ENCODE measurements at regions not wholly inside any gene's neighbourhood (a gene's known extent, or its start where the extent isn't known, plus 50 kb on each side); places are given as distances from the start of the nearest gene placed in this dataset.

DNA sequence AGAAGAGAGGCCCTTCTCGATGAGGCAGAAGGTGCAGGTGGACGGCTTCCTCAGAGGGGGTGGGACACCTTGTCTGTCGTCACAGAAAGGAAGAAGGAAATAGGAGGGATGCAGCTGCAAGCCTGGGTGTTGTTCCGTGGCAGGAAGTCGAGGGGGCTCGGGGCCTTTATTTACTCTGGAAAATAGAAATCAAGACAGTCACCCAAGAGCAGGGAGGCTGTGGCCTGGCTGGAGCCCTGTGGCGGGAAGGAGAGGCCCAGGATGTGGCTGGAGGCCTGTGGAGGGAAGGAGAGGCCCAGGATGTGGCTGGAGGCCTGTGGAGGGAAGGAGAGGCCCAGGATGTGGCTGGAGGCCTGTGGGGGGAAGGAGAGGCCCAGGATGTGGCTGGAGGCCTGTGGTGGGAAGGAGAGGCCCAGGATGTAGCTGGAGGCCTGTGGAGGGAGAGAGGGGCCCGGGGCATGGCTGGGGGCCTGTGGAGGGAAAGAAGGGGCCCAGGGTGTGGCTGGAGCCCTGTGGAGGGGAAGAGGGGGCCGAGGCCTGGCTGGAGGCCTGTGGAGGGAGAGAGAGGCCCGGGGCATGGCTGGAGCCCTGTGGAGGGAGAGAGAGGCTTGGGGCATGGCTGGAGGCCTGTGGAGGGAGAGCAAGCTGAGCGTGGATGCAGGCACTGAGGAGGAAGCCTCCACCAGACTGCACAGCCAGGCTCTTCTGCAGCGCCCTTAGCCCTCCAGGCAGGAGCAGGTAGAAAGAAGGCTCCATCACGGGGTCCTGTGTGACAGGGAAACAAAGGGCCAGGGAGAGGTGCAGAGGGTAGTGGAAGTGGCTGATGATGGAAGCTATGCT lies 97.3 kb upstream of the SFMBT2 start:
- no peak overlapping the region for H3K4me3 ChIP-seq (ENCODE audit: low read depth, low read length)
- TF ChIP-seq CTCF (IDR thresholded peaks at IDR 0.05; ENCODE audit: low read depth, low read length, missing control alignments) = no peak

DNA sequence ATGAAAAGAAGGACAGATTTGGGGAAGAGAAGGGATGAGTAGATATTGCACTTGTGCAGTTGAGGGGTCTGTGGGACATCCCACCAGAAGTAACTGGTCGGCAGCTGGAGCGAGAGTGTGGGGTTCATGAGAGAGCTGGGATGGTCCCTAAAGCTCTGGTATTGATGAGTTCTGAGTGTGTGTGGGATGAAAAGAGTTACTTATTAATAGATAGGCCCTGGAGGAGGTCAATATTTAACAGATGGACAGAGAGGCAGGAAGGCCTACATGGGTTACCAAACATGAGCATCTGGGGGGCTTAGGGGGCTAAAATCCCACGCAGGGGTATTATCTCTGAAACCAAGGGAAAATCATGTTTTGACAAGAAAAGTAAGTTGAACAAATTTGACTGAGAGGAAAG lies 95.7 kb upstream of the SFMBT2 start:
- no peak for TF ChIP-seq CTCF (IDR thresholded peaks at IDR 0.05; ENCODE audit: low read depth, low read length, missing control alignments)
- DNase-seq (ENCODE audit: low read depth) = no peak
- no peak overlapping the region for H3K4me3 ChIP-seq (ENCODE audit: low read depth, low read length)

More for the DNA sequence above, 97.3 kb upstream of the SFMBT2 start:
- no peak for DNase-seq (ENCODE audit: low read depth)

- H3K4me3 ChIP-seq (ENCODE audit: low read depth, low read length) = no peak overlapping the region
- no peak for TF ChIP-seq CTCF (IDR thresholded peaks at IDR 0.05; ENCODE audit: low read depth, low read length, missing control alignments)
- DNase-seq (ENCODE audit: low read depth) = no peak
These were observed 94.4 kb upstream of the SFMBT2 start for GRCh38 chr10:7505196-7505595.

DNA sequence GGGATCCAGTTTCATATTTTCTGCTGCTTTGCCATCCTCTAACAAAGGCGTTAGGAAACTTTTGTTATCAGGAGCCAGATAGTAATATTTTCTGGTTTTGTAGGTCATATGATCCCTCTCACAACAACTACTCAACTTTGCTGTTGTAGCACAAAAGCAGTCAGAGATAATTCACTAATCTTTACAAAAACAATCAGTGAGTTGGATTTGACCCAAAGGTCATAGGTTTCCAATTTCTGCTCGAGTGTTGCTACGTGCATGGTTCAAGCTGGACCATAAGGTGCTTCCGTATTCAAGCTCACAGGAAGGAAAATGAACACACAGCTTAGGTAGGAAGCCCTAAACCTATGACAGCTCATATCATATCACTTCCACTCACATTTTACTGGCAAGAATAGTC lies 92.4 kb upstream of the SFMBT2 start:
- H3K4me3 ChIP-seq (ENCODE audit: low read depth, low read length) = no peak overlapping the region
- TF ChIP-seq CTCF (IDR thresholded peaks at IDR 0.05; ENCODE audit: low read depth, low read length, missing control alignments) = no peak
- DNase-seq (ENCODE audit: low read depth) = no peak

GRCh38 chr10:7501157-7501556 lies 90.3 kb upstream of the SFMBT2 start:
- TF ChIP-seq CTCF (IDR thresholded peaks at IDR 0.05; ENCODE audit: low read depth, low read length, missing control alignments) = no peak
- H3K4me3 ChIP-seq (ENCODE audit: low read depth, low read length) = no peak overlapping the region
- no peak for DNase-seq (ENCODE audit: low read depth)

DNA sequence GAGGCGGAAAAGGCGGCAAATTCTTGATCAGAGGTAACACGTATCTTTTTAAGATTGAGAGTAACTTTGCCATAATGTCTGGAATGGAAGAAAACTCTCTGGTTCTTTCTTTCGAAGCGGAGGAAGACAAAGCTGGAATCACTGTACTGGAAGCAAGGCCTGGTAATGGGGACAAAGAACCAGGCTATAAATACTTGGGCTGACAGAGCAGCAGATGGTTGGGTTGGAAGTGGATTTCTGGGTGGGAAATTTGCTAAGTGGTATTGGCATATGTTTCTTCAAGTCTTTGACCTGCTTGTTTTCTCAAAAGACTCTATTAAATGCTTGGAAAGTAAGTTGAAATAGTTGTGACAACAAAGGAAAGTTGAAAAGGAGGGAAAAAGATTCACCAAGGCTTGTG lies 87.3 kb upstream of the SFMBT2 start:
- no peak for DNase-seq (ENCODE audit: low read depth)
- TF ChIP-seq CTCF (IDR thresholded peaks at IDR 0.05; ENCODE audit: low read depth, low read length, missing control alignments) = no peak

GRCh38 chr10:7493996-7494395 lies 83.2 kb upstream of the SFMBT2 start:
- H3K4me3 ChIP-seq (ENCODE audit: low read depth, low read length) = no peak overlapping the region
- TF ChIP-seq CTCF (IDR thresholded peaks at IDR 0.05; ENCODE audit: low read depth, low read length, missing control alignments) = no peak
- DNase-seq (ENCODE audit: low read depth) = no peak

More for the DNA sequence above, 87.3 kb upstream of the SFMBT2 start:
- no peak overlapping the region for H3K4me3 ChIP-seq (ENCODE audit: low read depth, low read length)
